GM18858 (cell line): ENCODE measurements at regions not wholly inside any gene's neighbourhood (a gene's known extent, or its start where the extent isn't known, plus 50 kb on each side); places are given as distances from the start of the nearest gene placed in this dataset.

Experiments used
- ATAC-seq: cut with Tn5 transposase; IDR thresholded peaks from one replicate; pipeline ENCODE4 v1.9.1; 2021; ENCODE audit not compliant: unreplicated experiment

DNA sequence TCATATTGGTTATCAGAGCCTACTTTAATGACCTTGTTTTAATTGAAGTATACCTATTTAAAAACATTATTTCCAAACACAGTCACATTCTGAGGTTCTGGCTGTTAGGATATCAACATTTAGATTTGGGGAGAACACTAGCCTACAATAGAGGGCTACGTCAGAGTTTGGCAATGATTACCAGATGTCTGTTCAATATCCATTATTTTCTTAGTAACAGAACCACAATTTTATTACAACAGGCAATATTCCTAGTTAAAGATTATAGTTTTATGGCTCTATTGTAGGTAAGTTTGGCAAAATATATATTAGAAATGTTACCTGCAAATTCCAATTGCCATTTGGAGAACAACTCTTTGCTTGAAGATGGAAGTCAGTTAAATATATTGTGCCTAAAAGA lies 1163.1 kb upstream of the MIR17HG start:
- no peak for ATAC-seq

DNA sequence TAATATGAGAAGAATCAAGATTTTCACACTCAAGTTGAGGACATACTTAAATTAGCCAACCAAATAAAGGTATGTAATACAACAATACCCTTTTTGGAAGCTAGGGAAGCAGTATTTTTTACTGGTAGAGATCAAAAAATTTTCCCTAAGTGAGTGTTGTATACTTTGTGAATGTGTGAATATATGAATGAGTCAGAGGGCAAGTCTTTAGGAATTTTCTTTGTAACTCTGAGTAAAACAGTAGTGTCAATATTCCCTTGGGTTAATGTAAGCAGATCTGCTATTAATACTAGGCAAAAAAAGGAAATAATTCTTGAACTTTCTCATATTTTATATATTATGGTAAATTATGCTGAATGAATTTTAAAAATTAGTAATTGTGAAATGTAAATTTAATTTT lies 1161.8 kb upstream of the MIR17HG start:
- ATAC-seq = no peak

DNA sequence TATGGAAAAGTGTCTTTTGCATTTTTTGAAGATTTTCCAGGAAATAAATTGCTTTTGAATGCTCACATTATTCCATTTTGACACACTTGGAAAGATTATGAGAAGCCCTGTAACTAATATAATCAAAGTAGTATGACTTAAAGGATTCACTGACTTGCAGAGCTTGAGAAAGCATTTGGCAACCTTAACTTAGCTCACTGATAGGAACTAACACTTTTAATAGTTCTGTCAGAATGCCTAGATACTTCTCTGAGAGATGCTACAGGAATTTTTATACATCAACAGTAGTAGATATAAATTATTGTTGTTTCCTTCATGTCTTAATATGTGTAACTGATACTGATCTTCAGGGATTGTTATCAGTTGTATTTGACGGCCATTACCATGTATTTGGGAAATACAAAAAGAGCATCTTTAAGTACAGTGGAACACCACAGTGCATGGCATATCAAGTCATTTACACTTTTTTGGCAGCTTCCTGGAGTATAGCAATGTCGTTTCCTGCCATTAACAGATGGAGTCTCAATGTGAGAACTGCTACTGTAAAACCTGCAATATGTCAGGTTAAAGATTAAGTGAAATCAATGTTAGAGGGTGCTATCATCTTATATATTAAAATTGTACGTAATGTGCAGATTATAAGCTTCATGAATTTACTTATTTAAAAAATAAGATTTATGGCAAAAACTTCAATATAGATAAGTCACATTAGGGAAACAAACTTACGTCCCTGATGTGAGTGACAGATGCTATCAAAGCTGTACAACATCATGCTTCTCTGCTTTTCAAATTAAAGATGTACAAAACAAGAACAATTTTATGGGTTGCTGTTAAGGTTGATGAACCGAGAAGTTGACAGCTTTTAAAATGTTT lies 1159.8 kb upstream of the MIR17HG start:
- ATAC-seq = no peak

DNA sequence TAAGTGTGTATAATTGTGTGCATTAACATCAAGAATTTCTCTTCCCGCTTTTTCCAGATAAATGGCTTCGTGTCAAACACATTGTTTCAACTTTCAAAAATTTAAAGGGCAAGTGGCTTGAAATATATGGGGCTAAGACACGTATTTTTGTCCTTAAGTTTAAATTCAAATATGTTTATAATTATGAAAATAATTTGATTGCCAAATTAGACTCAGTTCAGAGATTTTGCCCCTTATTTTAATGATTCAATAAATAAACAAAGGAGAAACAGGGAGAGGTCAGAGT lies 1159.2 kb upstream of the MIR17HG start:
- no peak for ATAC-seq

DNA sequence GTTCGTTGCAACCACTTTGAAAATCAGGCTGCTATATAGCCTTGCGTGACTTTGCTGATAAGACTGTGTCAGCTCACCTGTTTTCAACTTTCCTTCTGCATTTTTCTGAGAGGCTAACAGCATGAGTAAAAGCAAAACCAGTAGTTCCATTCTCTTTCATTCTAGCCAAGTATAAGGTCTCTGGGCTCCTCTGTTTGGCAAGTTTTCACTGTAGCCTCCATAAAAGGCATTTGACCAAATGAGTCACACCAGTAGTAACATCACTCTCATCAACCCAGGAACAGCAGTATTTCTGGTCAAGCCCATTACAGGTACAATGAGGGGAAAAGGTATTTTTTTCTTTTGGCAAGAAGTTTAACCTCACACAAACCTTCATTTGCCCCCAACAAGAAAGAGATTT lies 1149.8 kb upstream of the MIR17HG start:
- no peak for ATAC-seq

DNA sequence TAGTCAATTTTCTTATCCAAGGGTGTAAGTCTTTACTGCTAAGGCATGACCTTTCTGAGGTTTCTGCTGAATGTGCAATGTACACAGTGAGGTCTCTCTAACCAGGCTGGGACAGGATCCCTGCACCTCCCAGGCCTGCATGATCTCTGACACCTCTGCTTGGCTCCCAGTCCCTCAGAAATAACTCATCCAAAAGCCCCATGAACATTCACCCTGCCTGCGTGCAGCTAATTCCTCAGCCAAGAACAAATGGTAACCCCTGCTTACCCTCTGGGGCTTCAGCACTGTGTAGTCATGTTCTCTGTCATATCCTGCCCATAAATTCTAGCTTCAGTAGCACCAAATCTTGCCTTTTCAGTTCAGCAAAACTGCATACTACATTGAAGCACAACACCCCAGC lies 1146.3 kb upstream of the MIR17HG start:
- ATAC-seq = no peak

DNA sequence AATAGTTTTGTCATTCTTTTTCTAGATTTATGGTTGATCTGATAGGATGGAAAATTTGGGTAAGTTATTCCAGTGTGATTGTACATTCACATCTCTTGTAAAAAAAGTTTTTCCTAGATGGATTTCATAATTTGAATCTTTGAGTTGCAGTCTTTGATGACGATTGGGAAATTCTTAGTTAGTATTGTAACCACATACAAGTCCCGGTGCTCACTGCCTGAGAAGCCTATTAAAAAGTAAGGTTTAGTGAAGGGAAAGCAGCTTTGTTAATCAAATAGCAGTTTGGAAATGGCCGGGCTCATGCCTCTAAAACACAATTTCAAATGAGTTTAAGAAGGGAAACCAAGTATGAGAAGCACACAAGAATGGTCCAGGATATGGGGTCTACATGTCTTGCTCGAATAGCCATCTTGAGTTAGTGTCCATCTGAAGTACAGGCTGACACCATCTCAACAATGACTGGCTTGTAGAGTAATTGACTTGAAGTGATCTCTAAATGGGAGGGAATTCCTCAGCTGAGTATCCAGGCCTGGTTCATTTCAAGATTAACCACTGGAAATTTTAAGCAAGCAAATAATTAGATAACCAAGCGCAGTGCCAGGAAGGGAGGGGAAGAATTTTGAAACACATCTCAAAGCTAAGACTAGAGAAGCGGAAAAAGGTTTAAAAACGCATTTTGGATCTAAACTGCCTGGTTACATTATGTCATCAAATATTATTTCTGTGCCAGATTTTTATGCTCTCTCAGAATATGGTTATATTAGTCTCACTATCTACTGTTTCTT lies 1145.6 kb upstream of the MIR17HG start:
- ATAC-seq = no peak

DNA sequence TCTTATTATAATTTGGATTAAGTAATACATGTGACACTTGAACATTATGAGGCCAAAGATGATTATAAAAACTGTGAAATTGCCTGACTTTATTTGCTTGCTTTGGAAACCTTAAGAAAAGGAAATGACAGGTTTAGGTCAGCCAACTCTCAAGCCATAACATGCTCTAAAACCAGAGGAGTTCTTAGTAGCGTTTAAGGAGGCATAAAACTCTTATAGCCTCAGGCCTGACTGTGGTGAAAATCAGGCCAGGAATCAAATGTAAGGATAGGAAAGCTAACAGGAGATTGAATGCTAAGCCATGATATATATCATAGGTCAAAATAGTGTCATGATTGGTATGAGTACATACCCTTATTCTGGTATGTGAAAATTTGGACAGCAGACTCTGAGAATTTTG lies 1142.4 kb upstream of the MIR17HG start:
- ATAC-seq = no peak

DNA sequence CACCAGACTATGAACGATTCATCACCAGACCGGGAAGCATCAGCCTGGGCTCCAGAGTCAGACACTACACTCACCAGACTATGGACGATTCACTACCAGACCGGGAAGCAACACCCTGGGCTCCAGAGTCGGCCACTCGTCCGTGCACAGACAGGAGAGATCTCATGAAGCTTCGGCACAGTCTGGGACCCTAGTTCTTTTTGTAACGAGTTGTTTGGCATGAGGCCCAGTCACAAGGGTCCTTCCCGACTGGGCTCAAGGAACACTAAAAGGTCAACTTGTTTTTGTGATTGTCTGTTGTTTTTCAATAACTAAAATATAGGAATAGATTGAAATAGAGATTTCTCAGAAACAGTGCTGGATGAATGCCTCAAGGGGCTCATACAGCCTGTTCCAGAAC lies 1141.6 kb upstream of the MIR17HG start:
- ATAC-seq = no peak

DNA sequence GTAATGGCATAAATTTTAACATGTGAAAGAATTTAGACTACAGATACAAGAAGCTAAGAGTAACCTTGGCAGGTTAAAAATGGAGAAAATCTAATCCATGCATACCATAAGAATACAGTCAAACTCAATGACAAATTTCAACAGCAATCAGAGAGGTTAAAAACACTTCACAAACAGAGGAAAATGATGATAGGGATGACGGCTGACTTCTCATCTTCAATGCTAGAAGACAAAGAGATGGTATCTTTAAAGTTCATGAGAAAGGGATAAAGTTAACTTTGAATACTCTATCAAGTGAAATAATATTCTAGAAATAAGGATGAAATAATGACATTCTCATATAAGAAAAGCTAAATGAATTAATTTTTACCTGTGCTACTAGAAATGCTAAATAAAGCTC lies 1130.2 kb upstream of the MIR17HG start:
- no peak for ATAC-seq

DNA sequence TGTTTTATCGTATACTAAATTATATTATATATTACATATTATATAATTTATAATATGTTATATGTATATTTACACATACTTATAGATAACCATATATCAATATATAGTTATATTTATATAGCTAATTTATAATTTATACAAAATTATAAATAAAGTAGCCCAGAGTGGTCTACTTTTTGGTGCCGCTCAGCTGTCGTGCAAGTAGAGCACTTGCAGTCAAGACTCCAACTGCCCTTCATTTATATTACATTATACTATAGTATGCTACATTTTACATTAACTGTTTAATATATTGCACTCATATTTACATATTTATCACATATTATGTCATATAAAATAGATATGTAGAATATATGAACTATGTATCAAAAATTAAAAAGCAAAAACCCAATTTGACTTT lies 1124.7 kb upstream of the MIR17HG start:
- ATAC-seq = no peak

DNA sequence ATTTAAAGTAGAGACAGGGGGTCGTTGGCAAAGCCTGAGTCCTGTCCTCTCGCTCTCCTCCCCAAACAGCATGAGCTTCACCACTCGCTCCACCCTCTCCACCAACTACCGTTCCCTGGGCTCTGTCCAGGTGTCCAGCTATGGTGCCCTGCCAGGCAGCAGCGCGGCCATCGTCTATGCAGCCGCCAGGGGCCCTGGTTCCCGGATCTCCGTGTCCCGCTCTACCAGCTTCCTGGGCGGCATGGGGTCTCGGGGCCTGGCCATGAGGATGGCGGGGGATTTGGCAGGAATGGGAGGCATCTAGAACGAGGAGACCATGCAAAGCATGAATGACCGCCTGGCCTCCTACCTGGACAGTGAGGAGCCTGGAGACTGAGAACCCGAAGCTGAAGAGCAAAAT lies 1117.2 kb upstream of the MIR17HG start:
- no peak for ATAC-seq

DNA sequence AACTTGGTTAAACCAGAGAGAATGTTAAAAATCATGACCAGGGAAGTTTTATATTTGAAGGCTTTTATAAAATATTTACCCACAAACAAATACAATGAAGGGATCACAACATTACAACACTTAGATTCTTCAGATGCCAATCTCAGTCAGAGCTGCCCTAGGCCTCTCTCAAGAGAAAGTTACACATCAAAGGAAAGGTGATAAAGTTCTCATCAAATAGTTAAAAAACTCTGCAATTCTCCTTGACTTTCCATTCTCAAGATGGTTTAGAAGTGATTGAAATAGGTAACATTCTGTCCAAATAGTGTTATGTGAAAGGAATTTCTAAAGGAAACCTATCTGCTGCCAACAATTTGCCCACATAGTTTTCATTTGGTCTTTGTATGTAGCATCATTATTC lies 1115.2 kb upstream of the MIR17HG start:
- no peak for ATAC-seq

DNA sequence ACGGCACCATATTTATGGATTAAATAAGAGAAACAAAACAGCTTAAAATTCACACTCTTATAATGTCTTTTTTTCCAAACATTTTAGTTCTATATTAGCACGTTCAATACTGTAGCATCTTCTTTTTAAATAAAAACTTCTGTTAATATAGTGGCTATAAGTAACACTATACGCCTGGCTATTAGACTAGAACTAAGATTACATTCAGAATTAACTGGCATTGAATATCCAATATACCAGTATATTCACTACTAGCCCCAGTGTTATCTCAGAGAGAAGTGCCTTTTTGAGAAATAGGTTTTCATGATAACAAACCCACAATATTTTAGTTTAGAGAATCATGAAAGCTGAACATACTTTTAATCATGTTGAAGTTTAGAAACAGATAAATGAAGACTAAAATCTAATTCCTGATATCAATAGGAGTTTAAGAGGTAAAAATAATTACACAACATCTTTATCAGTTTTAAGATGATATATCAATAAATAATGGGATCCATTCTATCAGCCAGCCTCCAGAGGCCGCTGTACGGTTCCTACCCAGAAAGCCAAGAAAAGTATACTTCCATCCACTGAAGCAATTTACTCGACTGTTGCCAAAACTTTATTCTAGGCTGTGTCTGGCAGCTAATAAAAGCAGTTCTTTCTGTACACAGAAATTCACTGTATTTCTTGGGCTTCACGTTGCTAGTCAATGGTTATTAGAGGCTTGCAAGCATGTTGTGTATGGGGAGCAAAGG lies 1113.4 kb upstream of the MIR17HG start:
- no peak for ATAC-seq

DNA sequence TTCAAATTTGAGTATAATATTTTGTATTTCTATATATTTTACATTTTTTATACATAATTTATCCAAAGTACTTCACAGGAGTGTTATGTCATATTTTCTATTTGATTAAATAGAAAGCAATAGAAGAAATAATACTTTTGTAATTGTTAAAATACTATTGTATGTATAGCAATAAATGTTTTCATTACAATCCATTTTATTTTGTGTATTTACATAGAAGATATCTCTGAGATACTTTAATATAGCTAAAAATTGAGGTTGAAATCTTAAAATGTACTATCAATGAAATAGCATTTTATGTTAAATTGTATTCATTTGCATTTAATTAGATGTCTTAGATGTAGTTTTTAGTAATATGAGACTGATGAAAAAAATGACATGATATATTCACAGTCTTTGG lies 1109.6 kb upstream of the MIR17HG start:
- ATAC-seq = no peak

DNA sequence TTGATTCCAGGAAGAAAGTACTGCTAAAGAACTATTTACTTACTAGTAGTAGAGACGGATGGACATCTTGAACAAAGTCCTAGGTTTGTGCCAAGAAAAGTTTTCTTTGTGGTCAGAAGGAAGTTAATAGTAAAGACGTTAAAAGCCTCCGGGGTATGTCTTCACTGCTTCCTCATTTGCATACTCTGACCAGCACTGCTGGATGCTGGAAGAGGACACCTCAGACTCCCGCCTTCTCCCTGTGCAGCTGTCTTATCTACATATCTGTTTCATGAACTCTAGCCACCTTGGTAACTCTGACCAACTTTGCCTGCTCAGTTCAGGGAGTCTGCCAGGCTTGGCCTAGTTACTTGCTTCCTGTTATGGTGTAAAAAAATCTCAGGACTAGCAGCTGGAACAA lies 1109.1 kb upstream of the MIR17HG start:
- ATAC-seq = no peak

DNA sequence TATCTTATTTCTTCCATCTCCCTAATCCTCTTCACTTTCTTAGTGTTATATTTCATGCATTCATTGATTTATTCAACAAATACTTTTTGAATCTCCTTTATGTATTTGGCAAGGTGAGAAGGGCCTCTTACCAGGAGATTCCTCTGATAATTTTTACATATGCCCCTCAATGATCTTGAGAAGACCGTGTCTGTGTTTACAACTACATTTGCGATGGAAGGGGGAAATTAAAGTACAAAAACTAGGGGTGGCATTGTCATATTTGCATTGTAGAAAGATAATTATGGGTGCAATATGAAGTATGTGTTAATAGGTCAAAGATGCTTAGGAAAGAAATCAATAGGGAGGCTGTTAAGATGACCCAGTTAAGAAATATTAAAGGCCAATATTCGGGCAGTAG lies 1108.4 kb upstream of the MIR17HG start:
- ATAC-seq = no peak

DNA sequence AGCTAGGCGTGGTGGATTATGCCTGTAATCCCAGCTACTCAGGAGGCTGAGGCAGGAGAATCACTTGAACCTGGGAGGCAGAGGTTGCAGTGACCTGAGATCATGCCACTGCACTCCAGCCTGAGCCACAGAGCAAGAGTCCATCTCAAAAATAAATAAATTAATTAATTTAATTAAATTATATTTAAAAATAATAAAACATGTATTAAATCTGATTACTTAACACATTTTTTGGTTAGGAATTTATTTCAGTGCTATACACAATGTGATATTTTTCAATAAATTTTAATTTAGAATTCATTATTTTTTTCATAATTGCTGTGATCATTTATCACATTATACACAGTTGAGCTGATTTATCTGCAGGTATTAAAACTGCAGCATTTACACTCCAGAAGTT lies 1101.5 kb upstream of the MIR17HG start:
- no peak for ATAC-seq

DNA sequence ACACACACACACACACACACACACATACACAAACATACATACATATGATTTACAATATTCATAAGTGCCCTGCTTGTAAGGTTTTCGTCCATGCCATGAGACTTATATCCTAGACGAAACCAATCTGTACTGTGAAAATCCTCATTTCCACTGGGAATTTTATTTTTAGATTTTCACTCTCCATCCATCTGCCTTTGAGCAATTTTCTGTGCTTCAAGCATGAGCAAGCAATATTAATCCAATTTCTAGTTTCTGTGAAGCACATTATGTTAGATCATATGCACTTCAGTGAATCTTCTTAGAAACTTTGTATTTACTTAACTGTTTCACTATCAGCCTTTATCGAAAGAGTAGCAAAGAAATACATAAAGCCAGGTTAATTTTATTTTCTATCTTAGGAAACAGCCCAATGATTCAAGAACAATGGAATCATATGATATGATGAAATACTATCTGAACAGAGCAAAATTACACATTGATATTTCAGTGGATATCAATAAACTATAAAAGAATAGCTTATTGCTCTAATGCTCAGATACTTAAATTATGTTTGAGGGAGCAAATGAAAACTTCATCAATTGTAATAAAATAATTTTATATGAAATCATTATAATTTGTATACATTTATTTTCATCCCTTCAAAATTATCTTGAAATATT lies 1100.7 kb upstream of the MIR17HG start:
- no peak for ATAC-seq

DNA sequence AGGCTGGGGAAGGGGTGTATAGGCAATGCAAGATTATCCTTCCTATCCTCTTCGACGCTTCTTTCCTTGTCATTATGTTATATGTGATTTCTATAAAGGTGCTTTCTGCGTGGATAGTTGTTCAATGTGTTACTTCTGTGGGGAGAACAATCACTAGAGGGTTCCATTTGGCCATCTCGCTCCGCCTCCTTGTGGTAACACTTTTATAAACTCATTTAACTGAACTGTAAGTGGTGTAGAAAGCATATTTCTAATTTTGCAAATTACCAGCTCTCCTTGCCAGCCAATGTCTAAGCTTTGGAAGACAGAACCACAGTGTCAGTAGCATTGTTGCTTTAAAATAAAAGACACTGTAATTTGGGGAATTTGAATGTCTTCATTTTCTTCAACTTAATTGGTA lies 1093.7 kb upstream of the MIR17HG start:
- ATAC-seq = no peak

DNA sequence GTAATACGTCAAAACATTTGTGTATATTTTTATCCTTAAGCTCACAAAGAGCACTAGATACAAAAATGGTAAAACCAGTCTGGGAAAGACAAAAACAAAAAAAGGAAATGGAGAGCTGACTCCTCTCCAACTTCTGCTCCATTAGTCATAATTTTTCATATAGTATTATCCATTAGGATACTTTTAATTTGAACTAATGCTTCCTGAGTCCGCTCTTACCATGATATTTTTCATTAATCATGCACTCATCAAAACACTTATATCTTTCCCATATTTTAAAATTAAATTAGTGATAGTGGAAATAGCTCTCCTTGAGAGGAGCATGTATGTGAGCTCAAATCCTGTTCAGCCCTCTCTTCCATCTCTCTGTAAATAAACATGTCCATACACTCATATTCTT lies 1093.0 kb upstream of the MIR17HG start:
- no peak for ATAC-seq
